ENCODE measurements at regions not wholly inside any gene's neighbourhood (a gene's known extent, or its start where the extent isn't known, plus 50 kb on each side); places are given as distances from the start of the nearest gene placed in this dataset.

GRCh38 chr7:82678716-82679115 lies 235.1 kb upstream of the CACNA2D1 start:
- TF ChIP-seq EZH2 (IDR thresholded peaks at IDR 0.05; ENCODE audit: borderline replicate concordance, insufficient read depth, low read depth, low read length, poor library complexity, severe bottlenecking) (no peak), CTCF (IDR thresholded peaks at IDR 0.05) (no peak)
- no peaks in the 10 kb centered on the region for H3K36me3 ChIP-seq (replicated peaks in 1 of 2; ENCODE audit: control extremely low read depth in 1 of 2, control insufficient read depth in 1 of 2, extremely low read depth in 1 of 2, insufficient read depth in 2 of 2, low read length in 1 of 2)
- Mint-ChIP-seq H3K27me3 (no peaks in the 10 kb centered on the region), H3K9me3 (ENCODE audit: insufficient read depth) (no peaks in the 10 kb centered on the region), H3K27ac (no peak overlapping the region), H3K4me3 (no peak overlapping the region), H3K4me1 (no peaks in the 10 kb centered on the region)
- no peak overlapping the region for H3K4me3 ChIP-seq (ENCODE audit: control extremely low read depth in 1 of 5, extremely low read depth in 1 of 5, insufficient read depth in 1 of 5, low read depth in 2 of 5, low read length in 4 of 5)
- no peak overlapping the region for H3K27ac ChIP-seq (ENCODE audit: low read length in 2 of 2)
- no CpG with 5 or more reads among the region's 2 CpGs for WGBS (ENCODE audit: insufficient coverage)
- H3K9me3 ChIP-seq (ENCODE audit: control extremely low read depth in 1 of 3, control insufficient read depth in 2 of 3, insufficient read depth in 1 of 3, low read length in 2 of 3): no peaks in the 10 kb centered on the region
- no peak overlapping the region for H2AFZ ChIP-seq (ENCODE audit: insufficient read depth, low read depth, low read length, poor library complexity, severe bottlenecking)
- H3K27me3 ChIP-seq (replicated peaks in 1 of 4; ENCODE audit: control extremely low read depth in 1 of 4, control insufficient read depth in 3 of 4, insufficient read depth in 4 of 4, low read length in 3 of 4): no peaks in the 10 kb centered on the region
- H4K20me1 ChIP-seq (ENCODE audit: control insufficient read depth, insufficient read depth, low read length, poor library complexity, severe bottlenecking): no peaks in the 10 kb centered on the region
- no peaks in the 10 kb centered on the region for H3K4me1 ChIP-seq (ENCODE audit: control insufficient read depth in 2 of 2, insufficient read depth in 2 of 2, low read length in 2 of 2)
- H3K9ac ChIP-seq (ENCODE audit: low read length): no peak overlapping the region
- ChIA-PET CTCF (no interaction called here), POLR2A (no interaction called here)
- H3K79me2 ChIP-seq (ENCODE audit: control insufficient read depth, insufficient read depth, low read length): no peaks in the 10 kb centered on the region
- intact Hi-C loops (cut with micrococcal nuclease): no loop called here
- ATAC-seq (ENCODE audit: low read depth): no peak
- no peak for DNase-seq
- no peak overlapping the region for H3K4me2 ChIP-seq (replicated peaks; ENCODE audit: low read depth, low read length, poor library complexity, severe bottlenecking)

- Histone ChIP-seq H3K4me3 (ENCODE audit: control extremely low read depth in 1 of 5, extremely low read depth in 1 of 5, insufficient read depth in 1 of 5, low read depth in 2 of 5, low read length in 4 of 5) (no peak overlapping the region), H4K20me1 (ENCODE audit: control insufficient read depth, insufficient read depth, low read length, poor library complexity, severe bottlenecking) (no peaks in the 10 kb centered on the region), H3K4me2 (replicated peaks; ENCODE audit: low read depth, low read length, poor library complexity, severe bottlenecking) (no peak overlapping the region), H3K27me3 (replicated peaks in 1 of 4; ENCODE audit: control extremely low read depth in 1 of 4, control insufficient read depth in 3 of 4, insufficient read depth in 4 of 4, low read length in 3 of 4) (no peaks in the 10 kb centered on the region), H3K9ac (ENCODE audit: low read length) (no peak overlapping the region), H2AFZ (ENCODE audit: insufficient read depth, low read depth, low read length, poor library complexity, severe bottlenecking) (no peak overlapping the region), H3K79me2 (ENCODE audit: control insufficient read depth, insufficient read depth, low read length) (no peaks in the 10 kb centered on the region), H3K4me1 (ENCODE audit: control insufficient read depth in 2 of 2, insufficient read depth in 2 of 2, low read length in 2 of 2) (no peaks in the 10 kb centered on the region), H3K36me3 (replicated peaks in 1 of 2; ENCODE audit: control extremely low read depth in 1 of 2, control insufficient read depth in 1 of 2, extremely low read depth in 1 of 2, insufficient read depth in 2 of 2, low read length in 1 of 2) (no peaks in the 10 kb centered on the region), H3K9me3 (ENCODE audit: control extremely low read depth in 1 of 3, control insufficient read depth in 2 of 3, insufficient read depth in 1 of 3, low read length in 2 of 3) (no peaks in the 10 kb centered on the region), H3K27ac (ENCODE audit: low read length in 2 of 2) (no peak overlapping the region)
- TF ChIP-seq EZH2 (IDR thresholded peaks at IDR 0.05; ENCODE audit: borderline replicate concordance, insufficient read depth, low read depth, low read length, poor library complexity, severe bottlenecking) (no peak), CTCF (IDR thresholded peaks at IDR 0.05) (no peak)
- POLR2A ChIA-PET: no interaction called here
- H3K4me3 Mint-ChIP-seq: no peak overlapping the region
- ATAC-seq (ENCODE audit: low read depth): no peak
- H3K4me1 Mint-ChIP-seq: no peaks in the 10 kb centered on the region
- no peaks in the 10 kb centered on the region for H3K27me3 Mint-ChIP-seq
- no peak overlapping the region for H3K27ac Mint-ChIP-seq
- no peak for DNase-seq
- intact Hi-C loops (cut with micrococcal nuclease): no loop called here
- 83% methylated on average over 1 of the region's 6 CpGs for WGBS (ENCODE audit: insufficient coverage)
- no peaks in the 10 kb centered on the region for H3K9me3 Mint-ChIP-seq (ENCODE audit: insufficient read depth)
- CTCF ChIA-PET: no interaction called here
Measured at GRCh38 chr7:82678259-82678658, 234.7 kb upstream of the CACNA2D1 start.

Measured in B cell (primary cell).